HEK293T (cell line): ENCODE measurements at regions not wholly inside any gene's neighbourhood (a gene's known extent, or its start where the extent isn't known, plus 50 kb on each side); places are given as distances from the start of the nearest gene placed in this dataset.
"Not testable (repeated sequence)": the region's sequence is repeated elsewhere in the genome, so short reads cannot be mapped to it uniquely, and the experiment has no call there.

Experiments used
- CTCF ChIA-PET: fragments of 350-600 bp; formaldehyde crosslinking; extraction: SDS; loops from one replicate; lab custom pipeline; 2021; ENCODE audit warnings: antibody characterized with exemption, inconsistent platforms; lab: Yijun Ruan, JAX
- POLR2A ChIA-PET: fragments of 350-600 bp; formaldehyde crosslinking; extraction: SDS; loops from one replicate; lab custom pipeline; 2020; ENCODE audit warnings: antibody characterized with exemption, inconsistent platforms; lab: Yijun Ruan, JAX
- DNase-seq: peaks from one replicate; pipeline ENCODE4 v3.0.0; 2012; ENCODE audit warnings: mixed read lengths; ENCODE audit errors: extremely low spot score
- ARNT ChIP-seq: fragments of 450-650 bp; IDR thresholded peaks from 2 replicates; pipeline ENCODE4 v1.6.1; 2017; ENCODE audit warnings: mild to moderate bottlenecking
- BHLHE40 ChIP-seq: fragments of 450-650 bp; IDR thresholded peaks from 2 replicates; pipeline ENCODE4 v1.6.1; 2016; ENCODE audit warnings: mild to moderate bottlenecking, moderate library complexity, borderline replicate concordance
- CTBP1 ChIP-seq: fragments of 450-650 bp; IDR thresholded peaks from 2 replicates; pipeline ENCODE4 v1.6.1; 2016; ENCODE audit warnings: borderline replicate concordance
- ELF4 ChIP-seq: fragments of 450-650 bp; IDR thresholded peaks from 2 replicates; pipeline ENCODE4 v1.6.1; 2017; ENCODE audit warnings: antibody characterized with exemption
- FOXA1 ChIP-seq: fragments of 450-650 bp; IDR thresholded peaks from 2 replicates; pipeline ENCODE4 v1.6.1; 2016; ENCODE audit warnings: mild to moderate bottlenecking
- FOXK2 ChIP-seq: fragments of 450-650 bp; IDR thresholded peaks from 2 replicates; pipeline ENCODE4 v1.6.1; 2016; ENCODE audit warnings: mild to moderate bottlenecking
- FOXM1 ChIP-seq: fragments of 450-650 bp; IDR thresholded peaks from 2 replicates; pipeline ENCODE4 v1.6.1; 2017; ENCODE audit warnings: mild to moderate bottlenecking, borderline replicate concordance
- HDGF ChIP-seq: fragments of 450-650 bp; IDR thresholded peaks from 2 replicates; pipeline ENCODE4 v1.6.1; 2017; ENCODE audit warnings: antibody characterized with exemption, borderline replicate concordance
- L3MBTL2 ChIP-seq: fragments of 450-650 bp; conservative IDR thresholded peaks from 2 replicates; pipeline ENCODE4 v1.6.1; 2016; ENCODE audit warnings: mild to moderate bottlenecking
- LEF1 ChIP-seq: fragments of 450-650 bp; IDR thresholded peaks from 2 replicates; pipeline ENCODE4 v1.6.1; 2017; ENCODE audit warnings: mild to moderate bottlenecking, borderline replicate concordance
- NFRKB ChIP-seq: fragments of 450-650 bp; IDR thresholded peaks from 2 replicates; pipeline ENCODE4 v1.6.1; 2016; ENCODE audit warnings: mild to moderate bottlenecking, moderate library complexity
- PKNOX1 ChIP-seq: fragments of 450-650 bp; IDR thresholded peaks from 2 replicates; pipeline ENCODE4 v1.6.1; 2016
- SP1 ChIP-seq: fragments of 450-650 bp; IDR thresholded peaks from 2 replicates; pipeline ENCODE4 v1.6.1; 2017
- SUZ12 ChIP-seq: fragments of 450-650 bp; IDR thresholded peaks from 2 replicates; pipeline ENCODE4 v1.6.1; 2016; ENCODE audit warnings: mild to moderate bottlenecking
- TARDBP ChIP-seq: fragments of 450-650 bp; IDR thresholded peaks from 2 replicates; pipeline ENCODE4 v1.6.1; 2016
- ZNF384 ChIP-seq: fragments of 450-650 bp; IDR thresholded peaks from 2 replicates; pipeline ENCODE4 v1.6.1; 2016

DNA sequence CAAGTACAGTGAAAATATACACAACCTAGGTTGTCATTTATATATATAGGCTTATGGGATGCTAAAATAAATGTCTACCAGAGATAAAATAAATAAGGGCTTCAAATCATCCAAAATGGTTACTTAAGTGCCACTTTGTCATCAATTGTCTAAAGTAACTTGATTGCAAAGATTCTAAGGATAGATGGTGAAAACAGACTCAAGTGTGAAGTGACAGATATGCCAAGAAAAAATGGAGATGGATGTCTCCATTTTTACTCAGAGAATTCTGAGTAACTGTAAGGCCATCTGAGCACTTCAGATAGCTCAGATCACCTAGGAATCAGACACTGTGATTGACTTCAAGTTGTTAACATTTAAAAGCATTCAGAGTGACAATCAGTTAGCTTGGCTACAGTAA is 824.3 kb downstream of the PRELID2 start:
- POLR2A ChIA-PET, result no interaction called here
- TF ChIP-seq FOXA1 (no peak), ARNT (no peak), TARDBP (no peak), NFRKB (no peak), ELF4 (no peak), BHLHE40 (no peak), FOXK2 (no peak), PKNOX1 (no peak), SP1 (no peak), LEF1 (no peak), CTBP1 (no peak), L3MBTL2 (no peak), FOXM1 (no peak), SUZ12 (no peak)
- DNase-seq, result no peak
- CTCF ChIA-PET, result interaction anchor here (0.5 kb wide), 1 partner anchor 17 kb away, joined by 12 read pairs; no protein-coding TSS in a partner anchor

- CTCF ChIA-PET, result no interaction called here
Observed at GRCh38 chr5:145008876-145009530, 826.1 kb downstream of the PRELID2 start.

DNA sequence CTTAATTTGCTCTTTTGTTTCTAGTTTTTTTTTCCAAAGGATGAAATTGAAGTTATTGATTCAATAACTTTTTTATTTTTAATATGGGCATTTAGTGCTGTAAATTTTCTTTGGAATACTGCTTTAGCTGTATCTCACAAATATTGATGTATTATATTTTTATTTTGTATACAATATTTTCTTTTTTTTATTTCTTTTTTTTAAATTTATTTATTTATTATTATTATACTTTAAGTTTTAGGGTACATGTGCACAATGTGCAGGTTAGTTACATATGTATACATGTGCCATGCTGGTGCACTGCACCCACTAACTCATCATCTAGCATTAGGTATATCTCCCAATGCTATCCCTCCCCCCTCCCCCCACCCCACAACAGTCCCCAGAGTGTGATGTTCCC is 823.7 kb downstream of the KCTD16 start:
- DNase-seq, CTCF ChIA-PET, POLR2A ChIA-PET: not testable (repeated sequence)

More at GRCh38 chr5:145008876-145009530, 826.1 kb downstream of the PRELID2 start:
- TF ChIP-seq PKNOX1, result no peak
- TF ChIP-seq ELF4, result no peak
- no peak for TF ChIP-seq FOXA1
- TF ChIP-seq SUZ12, result no peak
- no peak for TF ChIP-seq NFRKB
- TF ChIP-seq ZNF384, result no peak
- TF ChIP-seq FOXK2, result no peak
- no peak for TF ChIP-seq FOXM1
- no peak for TF ChIP-seq HDGF
- TF ChIP-seq TARDBP, result no peak
- no peak for TF ChIP-seq CTBP1
- TF ChIP-seq L3MBTL2, result no peak
- TF ChIP-seq SP1, result no peak
- no peak for TF ChIP-seq LEF1
- no peak for DNase-seq
- POLR2A ChIA-PET, result no interaction called here

GRCh38 chr5:144983101-144983500 is 812.4 kb downstream of the KCTD16 start:
- DNase-seq, result no peak
- no peak for TF ChIP-seq L3MBTL2
- ChIA-PET POLR2A (no interaction called here), CTCF (no interaction called here)

DNA sequence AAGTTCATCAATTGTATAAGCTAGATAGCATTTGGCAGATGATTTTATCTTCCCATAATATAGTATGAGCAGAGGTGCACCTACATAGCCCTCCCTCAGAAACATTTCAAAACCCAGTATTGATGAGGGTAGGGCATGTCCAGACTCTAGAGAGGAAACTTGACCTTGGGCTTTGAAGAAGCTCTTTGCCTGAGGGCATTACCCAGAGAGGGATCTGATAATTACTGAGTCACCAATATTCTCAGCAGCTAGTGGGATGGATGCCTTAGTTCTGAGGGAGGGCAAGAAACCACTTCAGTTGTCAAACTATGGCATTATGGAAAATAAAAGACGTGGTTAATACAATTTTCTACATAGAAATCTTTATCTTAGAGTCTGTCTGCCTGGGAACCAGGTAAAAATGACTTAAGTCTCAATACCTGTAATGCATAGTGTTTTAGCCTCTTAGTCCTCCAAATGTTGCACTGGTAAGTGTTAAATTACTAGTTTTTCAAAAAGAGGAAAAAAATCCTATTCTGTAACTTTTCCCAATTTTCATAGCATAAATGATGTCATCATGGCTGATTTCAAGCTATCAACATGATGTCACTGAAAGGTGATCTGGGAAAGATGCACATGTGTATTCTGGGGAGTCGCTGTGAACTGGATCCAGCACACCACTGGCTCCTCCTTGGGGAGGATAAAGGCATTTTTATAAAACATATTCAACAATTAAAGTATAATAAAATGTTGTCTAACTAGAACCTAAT is 809.0 kb downstream of the KCTD16 start:
- DNase-seq, result no peak
- CTCF ChIA-PET, result no interaction called here
- no peak for TF ChIP-seq SUZ12
- TF ChIP-seq HDGF, result no peak
- no peak for TF ChIP-seq ELF4
- TF ChIP-seq TARDBP, result no peak
- no peak for TF ChIP-seq CTBP1
- TF ChIP-seq SP1, result no peak
- no peak for TF ChIP-seq ARNT
- no peak for TF ChIP-seq L3MBTL2
- TF ChIP-seq FOXM1, result no peak
- no peak for TF ChIP-seq FOXK2
- TF ChIP-seq FOXA1, result no peak
- no peak for TF ChIP-seq ZNF384
- no peak for TF ChIP-seq LEF1
- TF ChIP-seq PKNOX1, result no peak
- TF ChIP-seq NFRKB, result no peak
- TF ChIP-seq BHLHE40, result no peak
- POLR2A ChIA-PET, result no interaction called here

- no peak for TF ChIP-seq FOXM1
- no peak for TF ChIP-seq FOXA1
- no peak for TF ChIP-seq CTBP1
- no peak for TF ChIP-seq FOXK2
- TF ChIP-seq ARNT, result no peak
- no peak for TF ChIP-seq SUZ12
- TF ChIP-seq ELF4, result no peak
- ChIA-PET POLR2A (no interaction called here), CTCF (no interaction called here)
- no peak for DNase-seq
Observed at GRCh38 chr5:144972317-144972716, 801.6 kb downstream of the KCTD16 start.
